Nephron (organoid): ENCODE measurements at regions not wholly inside any gene's neighbourhood (a gene's known extent, or its start where the extent isn't known, plus 50 kb on each side); places are given as distances from the start of the nearest gene placed in this dataset.

ENCODE experiments used
- H3K27ac Mint-ChIP-seq, 3 experiments: 2 replicates each; pipeline ENCODE4 v1.8.0; 2020; ENCODE audit warnings: mixed read lengths in 3 of 3, mild to moderate bottlenecking in 2 of 3, moderate library complexity in 1 of 3
- H3K27me3 Mint-ChIP-seq: 2 replicates; pipeline ENCODE4 v1.8.0; 2021; ENCODE audit warnings: low read depth, mild to moderate bottlenecking, moderate library complexity, mixed read lengths
- H3K36me3 Mint-ChIP-seq: 2 replicates; pipeline ENCODE4 v1.8.0; 2020; ENCODE audit warnings: low read depth, mixed read lengths
- H3K4me1 Mint-ChIP-seq: 2 replicates; pipeline ENCODE4 v1.8.0; 2020; ENCODE audit warnings: mixed read lengths
- H3K4me3 Mint-ChIP-seq, 3 experiments: 2 replicates each; pipeline ENCODE4 v1.8.0; 2020; ENCODE audit warnings: mild to moderate bottlenecking in 3 of 3, mixed read lengths in 3 of 3, moderate library complexity in 2 of 3
- H3K9me3 Mint-ChIP-seq: 2 replicates; pipeline ENCODE4 v1.8.0; 2020; ENCODE audit warnings: mixed read lengths
- CTCF ChIP-seq, 3 experiments: fragments of 200-600 bp; sonication (generic); IDR thresholded peaks; one replicate each; pipeline ENCODE4 v1.5.0; 2021; ENCODE audit warnings: antibody characterized with exemption in 3 of 3; ENCODE audit not compliant: unreplicated experiment in 3 of 3

- Mint-ChIP-seq H3K9me3 (peaks cover 11% of the 10 kb centered on the region), H3K4me1 (no peaks in the 10 kb centered on the region), H3K4me3 (no peak overlapping the region), H3K27ac (no peak overlapping the region), H3K36me3 (no peaks in the 10 kb centered on the region), H3K27me3 (no peaks in the 10 kb centered on the region)
- TF ChIP-seq CTCF (IDR thresholded peaks at IDR 0.05; ENCODE audit: unreplicated experiment in 3 of 3): no peak
Observed at GRCh38 chr4:160652790-160653189, 1511.0 kb downstream of the FSTL5 start.

GRCh38 chr4:160675550-160675949, 1488.2 kb downstream of the FSTL5 start:
- no peak overlapping the region for H3K4me3 Mint-ChIP-seq
- TF ChIP-seq CTCF (IDR thresholded peaks at IDR 0.05; ENCODE audit: unreplicated experiment in 3 of 3): no peak
- H3K9me3 Mint-ChIP-seq: peaks cover 3% of the 10 kb centered on the region
- H3K27me3 Mint-ChIP-seq: no peaks in the 10 kb centered on the region
- no peaks in the 10 kb centered on the region for H3K36me3 Mint-ChIP-seq
- H3K27ac Mint-ChIP-seq: no peak overlapping the region
- H3K4me1 Mint-ChIP-seq: no peaks in the 10 kb centered on the region

GRCh38 chr4:160685729-160686128, 1478.1 kb downstream of the FSTL5 start:
- Mint-ChIP-seq H3K4me1 (no peaks in the 10 kb centered on the region), H3K27ac (no peak overlapping the region), H3K36me3 (no peaks in the 10 kb centered on the region), H3K4me3 (no peak overlapping the region), H3K9me3 (peaks cover 5% of the 10 kb centered on the region), H3K27me3 (peaks cover 5% of the 10 kb centered on the region)
- no peak for TF ChIP-seq CTCF (IDR thresholded peaks at IDR 0.05; ENCODE audit: unreplicated experiment in 3 of 3)

- peaks cover 4% of the 10 kb centered on the region for H3K4me1 Mint-ChIP-seq
- no peak for TF ChIP-seq CTCF (IDR thresholded peaks at IDR 0.05; ENCODE audit: unreplicated experiment in 3 of 3)
- peaks cover 5% of the 10 kb centered on the region for H3K9me3 Mint-ChIP-seq
- no peak overlapping the region for H3K27ac Mint-ChIP-seq
- H3K4me3 Mint-ChIP-seq: no peak overlapping the region
- H3K36me3 Mint-ChIP-seq: no peaks in the 10 kb centered on the region
- no peaks in the 10 kb centered on the region for H3K27me3 Mint-ChIP-seq
Observed at GRCh38 chr4:160701671-160702070, 1462.1 kb downstream of the FSTL5 start.

- H3K27me3 Mint-ChIP-seq: no peaks in the 10 kb centered on the region
- H3K4me1 Mint-ChIP-seq: no peaks in the 10 kb centered on the region
Observed at GRCh38 chr4:160709026-160709425, 1454.8 kb downstream of the FSTL5 start.

More at GRCh38 chr4:160709026-160709425, 1454.8 kb downstream of the FSTL5 start:
- TF ChIP-seq CTCF (IDR thresholded peaks at IDR 0.05; ENCODE audit: unreplicated experiment in 3 of 3): no peak
- H3K27ac Mint-ChIP-seq: peak overlapping the region in 1 of 3 experiments; percentile 36
- peaks cover 3% of the 10 kb centered on the region for H3K9me3 Mint-ChIP-seq
- H3K4me3 Mint-ChIP-seq: no peak overlapping the region
- H3K36me3 Mint-ChIP-seq: no peaks in the 10 kb centered on the region
